Mesendoderm (in vitro differentiated cells): ENCODE measurements at regions not wholly inside any gene's neighbourhood (a gene's known extent, or its start where the extent isn't known, plus 50 kb on each side); places are given as distances from the start of the nearest gene placed in this dataset.
"Not testable (repeated sequence)": the region's sequence is repeated elsewhere in the genome, so short reads cannot be mapped to it uniquely, and the experiment has no call there.

ENCODE experiments used
- DNase-seq: peaks from one replicate; pipeline ENCODE4 v3.0.0; 2013
- H2AK5ac ChIP-seq: 2 replicates; pipeline ENCODE4 v1.6.1; 2013; ENCODE audit warnings: low read length, inconsistent platforms
- H2BK120ac ChIP-seq: 2 replicates; pipeline ENCODE4 v1.6.1; 2013; ENCODE audit warnings: low read depth, mild to moderate bottlenecking, low read length, moderate library complexity, mixed read lengths
- H2BK15ac ChIP-seq: replicated peaks from 2 replicates; pipeline ENCODE4 v1.6.1; 2013; ENCODE audit warnings: low read depth, mild to moderate bottlenecking, moderate library complexity
- H2BK5ac ChIP-seq: 2 replicates; pipeline ENCODE4 v1.6.1; 2013; ENCODE audit warnings: low read length, inconsistent platforms
- H3K18ac ChIP-seq: 2 replicates; pipeline ENCODE4 v1.6.1; 2013; ENCODE audit warnings: mild to moderate bottlenecking, low read length, mixed read lengths
- H3K23ac ChIP-seq: one replicate; pipeline ENCODE4 v1.6.1; 2013; ENCODE audit warnings: low read length
- H3K27ac ChIP-seq: 2 replicates; pipeline ENCODE4 v1.5.1; 2013; ENCODE audit warnings: low read depth, mild to moderate bottlenecking, inconsistent platforms, low read length, moderate library complexity
- H3K27me3 ChIP-seq: 2 replicates; pipeline ENCODE4 v1.6.1; 2013; ENCODE audit warnings: low read length, control low read depth, mild to moderate bottlenecking, inconsistent platforms; ENCODE audit not compliant: insufficient read depth, poor library complexity
- H3K36me3 ChIP-seq: 2 replicates; pipeline ENCODE4 v1.6.1; 2013; ENCODE audit warnings: low read length, inconsistent platforms; ENCODE audit not compliant: control insufficient read depth, insufficient read depth
- H3K4ac ChIP-seq: one replicate; pipeline ENCODE4 v1.6.1; 2013; ENCODE audit warnings: low read depth, mild to moderate bottlenecking, low read length, moderate library complexity
- H3K4me1 ChIP-seq: 2 replicates; pipeline ENCODE4 v1.6.1; 2013; ENCODE audit warnings: low read depth, low read length, inconsistent platforms; ENCODE audit not compliant: control insufficient read depth
- H3K4me2 ChIP-seq: 2 replicates; pipeline ENCODE4 v1.6.1; 2013; ENCODE audit warnings: low read length
- H3K4me3 ChIP-seq: 2 replicates; pipeline ENCODE4 v1.5.1; 2013; ENCODE audit warnings: mild to moderate bottlenecking, low read length
- H3K56ac ChIP-seq: one replicate; pipeline ENCODE4 v1.6.1; 2013; ENCODE audit warnings: low read length
- H3K79me1 ChIP-seq: 2 replicates; pipeline ENCODE4 v1.6.1; 2013; ENCODE audit warnings: low read length, inconsistent platforms
- H3K79me2 ChIP-seq: 2 replicates; pipeline ENCODE4 v1.6.1; 2013; ENCODE audit warnings: mild to moderate bottlenecking, low read length; ENCODE audit not compliant: control insufficient read depth, insufficient read depth
- H3K9ac ChIP-seq: 2 replicates; pipeline ENCODE4 v1.6.1; 2013; ENCODE audit warnings: low read length, inconsistent platforms
- H4K5ac ChIP-seq: one replicate; pipeline ENCODE4 v1.6.1; 2013; ENCODE audit warnings: low read length
- H4K8ac ChIP-seq: one replicate; pipeline ENCODE4 v1.6.1; 2013; ENCODE audit warnings: low read depth, mild to moderate bottlenecking, control low read depth, low read length, moderate library complexity
- WGBS: extraction: QIAGEN DNeasy Blood & Tissue Kit; methylation state at CpG from one replicate; pipeline ENCODE4 v1.1.7; 2013; ENCODE audit warnings: low lambda C conversion rate, missing lambda C conversion rate; ENCODE audit not compliant: insufficient coverage; ENCODE audit errors: extremely low coverage; 5-methylcytosine and 5-hydroxymethylcytosine counted together

GRCh38 chr2:122080871-122081270, 325.4 kb downstream of the TSN start:
- Histone ChIP-seq H3K23ac (no peak overlapping the region), H3K27ac (no peak overlapping the region), H3K9ac (no peak overlapping the region), H3K79me1 (no peaks in the 10 kb centered on the region), H3K4me3 (no peak overlapping the region), H3K36me3 (no peaks in the 10 kb centered on the region), H4K5ac (no peak overlapping the region), H2AK5ac (no peak overlapping the region), H2BK5ac (no peak overlapping the region), H4K8ac (no peak overlapping the region), H2BK120ac (no peak overlapping the region), H3K27me3 (no peaks in the 10 kb centered on the region), H3K79me2 (no peaks in the 10 kb centered on the region), H2BK15ac (no peak overlapping the region), H3K4ac (no peak overlapping the region), H3K4me1 (no peaks in the 10 kb centered on the region), H3K4me2 (no peak overlapping the region), H3K56ac (no peak overlapping the region), H3K18ac (no peak overlapping the region)
- no peak for DNase-seq
- WGBS = no CpG with 5 or more reads among the region's 2 CpGs

DNA sequence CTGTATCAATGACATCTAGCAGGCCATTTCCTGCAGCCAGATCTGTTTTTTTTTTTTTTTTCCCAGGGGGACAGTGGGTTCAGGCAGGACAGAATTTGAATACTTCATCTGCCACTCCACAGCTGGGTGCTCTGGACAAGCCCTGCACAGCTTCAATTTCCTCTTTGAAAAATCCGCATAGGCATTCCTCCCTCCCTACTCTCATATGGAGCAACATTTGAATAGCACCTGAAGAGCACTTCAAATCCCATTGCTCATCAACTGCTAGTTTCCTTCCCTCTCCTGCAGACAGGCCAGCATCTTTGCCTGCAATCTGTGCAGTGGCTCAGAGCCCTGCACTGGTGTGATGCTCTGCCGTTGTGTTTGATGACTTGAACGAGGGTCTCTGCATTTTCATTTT, 326.3 kb downstream of the TSN start:
- H3K9ac ChIP-seq = no peak overlapping the region
- no peak overlapping the region for H2BK5ac ChIP-seq
- H2BK15ac ChIP-seq = no peak overlapping the region
- H4K5ac ChIP-seq = no peak overlapping the region
- no peak overlapping the region for H2BK120ac ChIP-seq
- no peak overlapping the region for H3K18ac ChIP-seq
- no peak overlapping the region for H4K8ac ChIP-seq
- H3K27me3 ChIP-seq = no peaks in the 10 kb centered on the region
- H2AK5ac ChIP-seq = no peak overlapping the region
- H3K4ac ChIP-seq = no peak overlapping the region
- no peak overlapping the region for H3K56ac ChIP-seq
- no peaks in the 10 kb centered on the region for H3K79me2 ChIP-seq
- no peak overlapping the region for H3K27ac ChIP-seq
- DNase-seq = no peak
- WGBS = no CpG with 5 or more reads among the region's 3 CpGs
- no peak overlapping the region for H3K23ac ChIP-seq
- no peaks in the 10 kb centered on the region for H3K4me1 ChIP-seq
- H3K79me1 ChIP-seq = no peaks in the 10 kb centered on the region
- H3K4me2 ChIP-seq = no peak overlapping the region
- H3K4me3 ChIP-seq = no peak overlapping the region
- no peaks in the 10 kb centered on the region for H3K36me3 ChIP-seq

GRCh38 chr2:122083256-122084048, 328.0 kb downstream of the TSN start:
- H3K79me1 ChIP-seq = no peaks in the 10 kb centered on the region
- no peaks in the 10 kb centered on the region for H3K27me3 ChIP-seq
- H2BK5ac ChIP-seq = no peak overlapping the region
- no peak overlapping the region for H3K9ac ChIP-seq
- no peak overlapping the region for H3K18ac ChIP-seq
- H4K8ac ChIP-seq = no peak overlapping the region
- H3K4me2 ChIP-seq = no peak overlapping the region
- H3K4ac ChIP-seq = no peak overlapping the region
- H3K4me3 ChIP-seq = no peak overlapping the region
- H3K56ac ChIP-seq = no peak overlapping the region
- no peak overlapping the region for H3K27ac ChIP-seq
- no peak overlapping the region for H2BK120ac ChIP-seq
- H2AK5ac ChIP-seq = no peak overlapping the region
- no peak for DNase-seq
- no peaks in the 10 kb centered on the region for H3K79me2 ChIP-seq
- no peak overlapping the region for H2BK15ac ChIP-seq
- no CpG with 5 or more reads among the region's 4 CpGs for WGBS
- no peaks in the 10 kb centered on the region for H3K4me1 ChIP-seq
- H3K36me3 ChIP-seq = no peaks in the 10 kb centered on the region
- no peak overlapping the region for H4K5ac ChIP-seq
- no peak overlapping the region for H3K23ac ChIP-seq

- H3K27me3 ChIP-seq, H3K4me2 ChIP-seq, H2BK15ac ChIP-seq, H3K79me2 ChIP-seq, H3K79me1 ChIP-seq, H4K8ac ChIP-seq, H2BK5ac ChIP-seq, H3K4me3 ChIP-seq, H3K56ac ChIP-seq, H3K18ac ChIP-seq, H2BK120ac ChIP-seq, H3K9ac ChIP-seq, H4K5ac ChIP-seq, H3K36me3 ChIP-seq, H2AK5ac ChIP-seq, H3K4me1 ChIP-seq, H3K4ac ChIP-seq, H3K27ac ChIP-seq, DNase-seq, H3K23ac ChIP-seq: not testable (repeated sequence)
Measured at GRCh38 chr2:122085672-122086071, 330.2 kb downstream of the TSN start.

DNA sequence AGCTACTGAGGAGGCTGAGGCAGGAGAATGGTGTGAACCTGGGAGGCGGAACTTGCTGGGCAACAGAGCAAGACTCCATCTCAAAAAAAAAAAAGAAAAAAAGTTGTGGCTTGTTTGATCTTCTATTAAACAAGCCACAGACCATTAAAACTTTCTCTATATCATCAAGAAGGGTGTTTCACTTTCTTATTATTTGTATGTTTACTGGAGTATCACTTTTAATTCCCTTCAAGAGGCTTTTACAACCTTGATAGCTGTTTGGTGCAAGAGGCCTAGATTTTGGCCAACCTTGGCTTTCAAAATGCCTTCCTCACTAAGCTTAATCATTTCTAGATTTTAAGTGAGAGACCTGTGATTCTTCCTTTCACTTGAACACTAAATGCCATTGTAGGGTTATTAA, 339.1 kb downstream of the TSN start:
- no CpG with 5 or more reads among the region's 1 CpG for WGBS
- H3K23ac ChIP-seq = no peak overlapping the region
- H4K8ac ChIP-seq = no peak overlapping the region
- H2BK120ac ChIP-seq = no peak overlapping the region
- no peaks in the 10 kb centered on the region for H3K36me3 ChIP-seq
- no peaks in the 10 kb centered on the region for H3K4me1 ChIP-seq
- no peaks in the 10 kb centered on the region for H3K27me3 ChIP-seq
- no peak overlapping the region for H3K56ac ChIP-seq
- H3K79me1 ChIP-seq = no peaks in the 10 kb centered on the region
- H3K4ac ChIP-seq = no peak overlapping the region
- no peak overlapping the region for H3K4me3 ChIP-seq
- H3K79me2 ChIP-seq = no peaks in the 10 kb centered on the region
- H3K18ac ChIP-seq = no peak overlapping the region
- no peak overlapping the region for H2BK15ac ChIP-seq
- no peak overlapping the region for H3K9ac ChIP-seq
- DNase-seq = no peak
- no peak overlapping the region for H4K5ac ChIP-seq
- no peak overlapping the region for H3K27ac ChIP-seq
- no peak overlapping the region for H2AK5ac ChIP-seq
- no peak overlapping the region for H3K4me2 ChIP-seq
- no peak overlapping the region for H2BK5ac ChIP-seq

DNA sequence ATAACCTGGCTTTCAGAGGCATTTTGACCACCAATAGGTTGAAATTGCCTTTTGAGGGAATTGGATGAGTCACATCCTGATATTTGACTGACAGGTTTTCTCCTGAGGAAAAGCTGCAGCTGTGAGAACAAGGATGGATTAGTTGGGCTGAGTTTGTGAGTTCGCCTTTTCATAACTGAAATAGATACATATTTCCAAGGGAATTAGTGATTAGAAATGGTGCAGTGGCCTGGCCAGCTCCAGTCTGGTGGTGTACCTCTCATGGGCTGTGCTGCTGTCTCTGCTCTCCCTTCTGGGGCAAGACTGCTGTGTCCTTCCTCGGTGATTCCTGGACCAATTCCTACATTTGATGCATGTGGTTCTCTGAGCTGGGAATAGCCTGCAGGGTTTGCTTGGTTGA, 341.3 kb downstream of the TSN start:
- no peak overlapping the region for H4K8ac ChIP-seq
- no peak overlapping the region for H3K4me3 ChIP-seq
- no peak overlapping the region for H4K5ac ChIP-seq
- H3K4me2 ChIP-seq = no peak overlapping the region
- DNase-seq = no peak
- H3K79me1 ChIP-seq = no peaks in the 10 kb centered on the region
- no peak overlapping the region for H3K27ac ChIP-seq
- WGBS = no CpG with 5 or more reads among the region's 2 CpGs
- H3K36me3 ChIP-seq = no peaks in the 10 kb centered on the region
- H3K79me2 ChIP-seq = no peaks in the 10 kb centered on the region
- peaks cover 4% of the 10 kb centered on the region for H3K4me1 ChIP-seq
- H2BK5ac ChIP-seq = no peak overlapping the region
- H3K23ac ChIP-seq = no peak overlapping the region
- H3K27me3 ChIP-seq = no peaks in the 10 kb centered on the region
- no peak overlapping the region for H3K56ac ChIP-seq
- H2BK15ac ChIP-seq = no peak overlapping the region
- no peak overlapping the region for H3K9ac ChIP-seq
- H3K18ac ChIP-seq = no peak overlapping the region
- H2AK5ac ChIP-seq = no peak overlapping the region
- no peak overlapping the region for H2BK120ac ChIP-seq
- H3K4ac ChIP-seq = no peak overlapping the region
